Pancreas (tissue), 10 donors: ENCODE measurements at regions not wholly inside any gene's neighbourhood (a gene's known extent, or its start where the extent isn't known, plus 50 kb on each side); places are given as distances from the start of the nearest gene placed in this dataset.

Experiments used
- ATAC-seq, 4 donors: fragments of 200-7000 bp; cut with Tn5 transposase; one replicate each; pipeline versions ENCODE4 v1.8.0 to v1.9.1; 2020; ENCODE audit warnings: mild to moderate bottlenecking in 4 of 4, moderate library complexity in 4 of 4
- DNase-seq, 6 donors: peaks; one replicate each; pipeline ENCODE4 v3.0.0-alpha.2; 2020
- FAIRE-seq: peaks from 2 replicates; lab custom pipeline; 2012; peaks lifted over from hg19 to GRCh38; lab: Jason Lieb, UNC
- H3K27ac ChIP-seq, 4 donors: fragments of 200-600 bp; sonication (generic); 1 replicate in 3 of 4; 2 replicates in 1 of 4; pipeline versions ENCODE4 v1.5.0 to v1.8.0; 2020
- H3K27me3 ChIP-seq, 4 donors: fragments of 200-600 bp; one replicate each; pipeline ENCODE4 v1.8.0; 2021
- H3K36me3 ChIP-seq, 3 donors: fragments of 200-600 bp; sonication (generic) in 1 of 3; one replicate each; pipeline versions ENCODE4 v1.5.0 to v1.8.0; 2020 to 2021
- H3K4me1 ChIP-seq, 3 donors: fragments of 200-600 bp; one replicate each; pipeline ENCODE4 v1.8.0; 2021
- H3K4me3 ChIP-seq, 4 donors: fragments of 200-600 bp; sonication (generic) in 2 of 4; one replicate each; pipeline versions ENCODE4 v1.5.0 to v1.8.0; 2020 to 2021
- H3K9me3 ChIP-seq, 4 donors: fragments of 200-600 bp; one replicate each; pipeline ENCODE4 v1.8.0; 2021
- WGBS, 2 donors: extraction: QIAGEN DNeasy Blood & Tissue Kit; methylation state at CpG; one replicate each; pipeline ENCODE4 v1.1.7; 2013; 5-methylcytosine and 5-hydroxymethylcytosine counted together
- intact Hi-C, 3 donors: fragments of 100-400 bp; cut with DNase I; formaldehyde crosslinking; loops; one replicate each; pipeline versions ENCODE4 v1.11.1 to v1.14.2; 2022
- TF ChIP-seq, protein P1 (sequence below), 4 donors: fragments of 200-600 bp; sonication (generic) in 3 of 4; IDR thresholded peaks; one replicate each; pipeline versions ENCODE4 v1.5.0 to v1.8.0; 2021; ENCODE audit warnings: antibody characterized with exemption in 4 of 4
- donor health status: healthy with polysubstance abuse.
- donor health status: DM: no; HTN: no; CAD: no; lungs with moderate emphysema.
- donor health status: DM: no; HTN: no; CAD: no.
- donor health status: control.
- donor health status: control.
- donor health status: Bipolar disorder and iron deficiency.
- donor health status: DM: yes; HTN: yes; CAD: no.
- donor health status: DM: no; HTN: no; CAD: no.
- donor health status: DM: no; HTN: no; CAD: no.
- donor health status: DM: yes; HTN: yes; CAD: no.

DNA sequence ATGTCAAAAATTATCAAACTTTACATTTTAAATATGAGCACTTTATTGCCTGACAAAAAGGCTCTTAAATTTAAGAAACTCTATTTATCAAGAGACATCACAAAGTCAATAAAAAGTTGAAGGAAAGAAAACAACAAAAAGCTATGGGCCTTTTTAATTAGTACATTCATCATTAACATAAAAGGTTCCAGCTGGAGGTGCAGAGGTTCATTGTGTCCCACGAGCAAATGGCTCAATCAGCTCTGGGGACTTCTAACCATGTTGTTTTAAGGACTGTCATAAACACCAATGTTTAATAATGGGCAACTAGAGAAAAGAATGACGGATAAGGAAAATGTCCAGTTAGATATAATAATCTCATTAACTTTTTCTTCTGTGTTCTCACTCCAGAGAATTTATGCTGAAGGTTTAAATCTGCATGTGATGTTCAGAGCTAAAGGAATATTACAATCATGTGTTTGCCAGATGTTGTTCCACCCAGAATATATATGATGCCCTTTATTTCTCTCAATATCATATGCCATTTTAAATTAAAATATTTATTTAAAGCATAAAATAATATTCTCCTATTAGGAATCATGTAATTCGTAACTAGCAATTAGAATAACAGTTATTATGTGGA is 840.3 kb upstream of the ADGRL3 start:
- no peaks in the 10 kb centered on the region for H3K36me3 ChIP-seq
- FAIRE-seq (no peak), DNase-seq (no peak), ATAC-seq (no peak)
- no peaks in the 10 kb centered on the region for H3K4me1 ChIP-seq
- H3K4me3 ChIP-seq = no peak overlapping the region
- TF ChIP-seq, protein P1, sequence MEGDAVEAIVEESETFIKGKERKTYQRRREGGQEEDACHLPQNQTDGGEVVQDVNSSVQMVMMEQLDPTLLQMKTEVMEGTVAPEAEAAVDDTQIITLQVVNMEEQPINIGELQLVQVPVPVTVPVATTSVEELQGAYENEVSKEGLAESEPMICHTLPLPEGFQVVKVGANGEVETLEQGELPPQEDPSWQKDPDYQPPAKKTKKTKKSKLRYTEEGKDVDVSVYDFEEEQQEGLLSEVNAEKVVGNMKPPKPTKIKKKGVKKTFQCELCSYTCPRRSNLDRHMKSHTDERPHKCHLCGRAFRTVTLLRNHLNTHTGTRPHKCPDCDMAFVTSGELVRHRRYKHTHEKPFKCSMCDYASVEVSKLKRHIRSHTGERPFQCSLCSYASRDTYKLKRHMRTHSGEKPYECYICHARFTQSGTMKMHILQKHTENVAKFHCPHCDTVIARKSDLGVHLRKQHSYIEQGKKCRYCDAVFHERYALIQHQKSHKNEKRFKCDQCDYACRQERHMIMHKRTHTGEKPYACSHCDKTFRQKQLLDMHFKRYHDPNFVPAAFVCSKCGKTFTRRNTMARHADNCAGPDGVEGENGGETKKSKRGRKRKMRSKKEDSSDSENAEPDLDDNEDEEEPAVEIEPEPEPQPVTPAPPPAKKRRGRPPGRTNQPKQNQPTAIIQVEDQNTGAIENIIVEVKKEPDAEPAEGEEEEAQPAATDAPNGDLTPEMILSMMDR (IDR thresholded peaks at IDR 0.05) = no peak
- intact Hi-C loops = no loop called here
- H3K9me3 ChIP-seq = no peaks in the 10 kb centered on the region
- H3K27ac ChIP-seq = no peak overlapping the region
- H3K27me3 ChIP-seq = no peaks in the 10 kb centered on the region
- WGBS, 2 donors = 35 to 48% methylated on average over 3 of the region's 3 CpGs

DNA sequence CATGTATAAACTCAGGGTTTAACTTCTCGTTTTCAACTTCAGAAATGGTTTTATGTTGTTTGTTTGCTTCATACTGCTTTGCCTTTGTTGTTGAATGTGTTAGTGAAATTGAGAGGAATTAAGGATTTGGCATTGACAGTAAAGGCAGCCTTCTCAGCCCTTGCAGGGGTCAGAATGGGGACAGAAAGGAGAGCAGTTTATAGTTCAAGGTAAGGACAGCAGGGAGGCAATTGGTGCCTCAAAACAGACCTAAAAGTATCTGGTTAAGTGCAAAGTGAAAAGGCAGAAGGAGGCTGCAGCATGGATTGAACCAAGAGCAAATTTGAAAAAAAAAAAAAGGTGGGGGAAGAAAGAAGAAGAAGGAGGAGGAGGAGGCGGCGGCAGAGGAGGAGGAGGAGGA is 835.0 kb upstream of the ADGRL3 start:
- Histone ChIP-seq H3K36me3 (no peaks in the 10 kb centered on the region), H3K27ac (no peak overlapping the region), H3K27me3 (no peaks in the 10 kb centered on the region), H3K9me3 (no peaks in the 10 kb centered on the region), H3K4me3 (no peak overlapping the region), H3K4me1 (no peaks in the 10 kb centered on the region)
- ATAC-seq (no peak), DNase-seq (no peak), FAIRE-seq (no peak)
- WGBS, 2 donors = 44% methylated on average over 2 to 3 of the region's 3 CpGs
- intact Hi-C loops = no loop called here
- TF ChIP-seq, protein P1 (IDR thresholded peaks at IDR 0.05) = no peak

DNA sequence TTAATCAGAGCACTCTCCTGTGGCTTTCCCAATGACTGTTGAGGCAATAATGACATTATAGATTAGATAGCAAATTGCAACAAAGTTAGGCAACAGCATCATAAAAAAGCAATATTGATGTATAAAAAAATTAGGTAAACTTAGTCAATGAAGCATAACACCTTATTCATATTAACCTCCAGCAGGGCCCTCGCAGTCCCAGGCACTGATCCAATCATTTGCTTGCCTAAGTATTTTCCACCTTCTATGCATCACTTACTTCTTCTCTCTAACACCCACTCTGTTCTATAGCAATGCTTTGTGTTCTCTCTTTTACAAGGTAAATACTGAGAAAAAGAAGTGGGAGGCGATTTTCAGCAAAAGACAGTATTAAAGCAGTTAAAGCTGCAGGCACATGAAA is 833.5 kb upstream of the ADGRL3 start:
- Histone ChIP-seq H3K4me3 (no peak overlapping the region), H3K4me1 (no peaks in the 10 kb centered on the region), H3K9me3 (no peaks in the 10 kb centered on the region), H3K36me3 (no peaks in the 10 kb centered on the region), H3K27me3 (no peaks in the 10 kb centered on the region), H3K27ac (no peak overlapping the region)
- FAIRE-seq = no peak
- ATAC-seq = no peak
- DNase-seq = no peak
- intact Hi-C loops = no loop called here
- WGBS, 2 donors = 49 to 51% methylated on average over 2 of the region's 2 CpGs
- TF ChIP-seq, protein P1 (IDR thresholded peaks at IDR 0.05) = no peak

DNA sequence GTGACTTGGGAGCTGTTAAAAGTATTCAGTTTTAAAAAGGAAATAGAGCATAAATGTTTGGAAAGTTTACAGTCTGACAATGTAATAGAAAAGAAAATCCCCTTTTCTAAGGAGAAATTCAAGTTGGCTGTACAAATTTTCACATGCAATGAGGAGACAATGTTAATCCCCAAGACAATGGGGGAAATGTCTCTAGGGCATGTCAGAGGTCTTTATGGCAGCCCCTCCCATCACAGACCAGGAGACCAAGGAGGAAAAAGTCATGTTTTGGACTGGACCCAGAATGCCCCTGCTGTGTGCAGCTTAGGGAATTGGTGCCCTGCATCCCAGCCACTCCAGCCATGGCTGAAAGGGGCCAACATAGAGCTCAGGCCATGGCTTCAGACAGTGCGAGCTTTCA is 831.1 kb upstream of the ADGRL3 start:
- Histone ChIP-seq H3K36me3 (no peaks in the 10 kb centered on the region), H3K27me3 (no peaks in the 10 kb centered on the region), H3K27ac (no peak overlapping the region), H3K4me3 (no peak overlapping the region), H3K9me3 (no peaks in the 10 kb centered on the region), H3K4me1 (no peaks in the 10 kb centered on the region)
- intact Hi-C loops = no loop called here
- TF ChIP-seq, protein P1 (IDR thresholded peaks at IDR 0.05) = no peak
- ATAC-seq (no peak), FAIRE-seq (no peak), DNase-seq (no peak)
- 52 to 68% methylated on average over 1 of the region's 1 CpG for WGBS, 2 donors

DNA sequence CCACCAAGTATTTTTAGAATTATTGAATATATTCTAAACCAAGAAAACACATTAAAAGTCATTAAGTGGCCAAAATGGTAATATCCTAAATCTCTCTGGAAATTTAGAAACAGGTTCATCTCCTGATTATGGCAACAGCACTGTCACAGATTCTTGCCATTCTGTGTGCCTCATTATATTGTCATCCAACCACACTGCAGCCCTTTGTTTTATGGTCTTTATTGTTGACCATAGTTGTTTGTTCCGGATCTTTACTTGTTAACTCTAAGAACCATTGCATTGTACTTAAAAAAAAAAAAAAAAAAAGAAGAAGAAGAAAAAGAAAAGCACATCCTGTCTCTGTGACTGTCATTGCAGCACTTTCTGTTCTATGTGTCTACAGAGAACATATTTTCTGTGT is 822.1 kb upstream of the ADGRL3 start:
- ATAC-seq (no peak), DNase-seq (no peak), FAIRE-seq (no peak)
- intact Hi-C loops = no loop called here
- H3K36me3 ChIP-seq = no peaks in the 10 kb centered on the region
- no peaks in the 10 kb centered on the region for H3K9me3 ChIP-seq
- no peaks in the 10 kb centered on the region for H3K4me1 ChIP-seq
- H3K4me3 ChIP-seq = no peak overlapping the region
- TF ChIP-seq, protein P1 (IDR thresholded peaks at IDR 0.05) = no peak
- no peak overlapping the region for H3K27ac ChIP-seq
- 38 to 55% methylated on average over 1 of the region's 1 CpG for WGBS, 2 donors
- no peaks in the 10 kb centered on the region for H3K27me3 ChIP-seq
